ENCODE measurements at regions not wholly inside any gene's neighbourhood (a gene's known extent, or its start where the extent isn't known, plus 50 kb on each side); places are given as distances from the start of the nearest gene placed in this dataset.

DNA sequence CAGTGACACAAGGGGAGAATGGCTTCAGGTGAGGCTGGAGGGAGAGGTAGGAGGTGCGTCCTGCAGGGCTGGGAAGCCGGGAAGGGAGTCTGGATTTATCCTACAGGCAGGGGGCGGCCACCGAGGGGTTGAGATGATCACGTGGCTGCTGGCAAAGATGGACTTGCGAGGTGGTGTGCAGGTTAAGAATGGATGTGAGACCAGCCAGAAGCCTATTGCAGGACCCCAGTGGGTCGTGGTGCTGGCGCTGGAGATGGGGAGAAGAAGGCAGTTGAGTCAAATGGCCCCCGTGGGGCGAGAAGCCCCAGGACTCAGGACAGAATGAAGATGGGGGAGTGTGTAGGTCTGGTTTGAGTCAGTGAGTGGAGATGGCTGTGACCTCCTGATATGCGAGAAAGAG, 183.1 kb downstream of the FAM43A start:
- TF ChIP-seq CTCF (IDR thresholded peaks at IDR 0.05) (no peak), POLR2A (IDR thresholded peaks at IDR 0.05) (no peak)
